IMR-90 (cell line): ENCODE measurements at regions not wholly inside any gene's neighbourhood (a gene's known extent, or its start where the extent isn't known, plus 50 kb on each side); places are given as distances from the start of the nearest gene placed in this dataset.

Experiments used
- ATAC-seq: fragments of 200-7000 bp; cut with Tn5 transposase; 2 replicates; pipeline ENCODE4 v1.9.1; 2020; ENCODE audit warnings: low read depth, mild to moderate bottlenecking, moderate library complexity
- BruUV-seq: library from RNA; stranded (reverse); fragments of 400-500 nt; replicated peaks from 2 replicates; lab custom pipeline; 2021; lab: Mats Ljungman, UMichigan
- CTCF ChIA-PET: fragments of 300-600 bp; formaldehyde crosslinking; extraction: SDS; loops from one replicate; lab custom pipeline; 2021; ENCODE audit warnings: antibody characterized with exemption; lab: Yijun Ruan, JAX
- POLR2A ChIA-PET: fragments of 300-600 bp; sonication (Branson Sonifier 250); formaldehyde crosslinking; loops from one replicate; lab custom pipeline; 2022; ENCODE audit warnings: antibody characterized with exemption; ENCODE audit not compliant: unreplicated experiment; lab: Charles Lee
- DNase-seq: peaks from one replicate; pipeline ENCODE4 v3.0.0; 2013
- H2AFZ ChIP-seq: replicated peaks from 2 replicates; pipeline ENCODE3; 2013; ENCODE audit warnings: low read length, mild to moderate bottlenecking; ENCODE audit not compliant: poor library complexity
- H2AK5ac ChIP-seq: 2 replicates; pipeline ENCODE4 v1.6.1; 2013; ENCODE audit warnings: low read depth, low read length, inconsistent platforms
- H2AK9ac ChIP-seq: replicated peaks from 2 replicates; pipeline ENCODE3; 2013; ENCODE audit warnings: mild to moderate bottlenecking, low read depth, low read length, moderate library complexity; ENCODE audit not compliant: poor library complexity
- H2BK120ac ChIP-seq: 2 replicates; pipeline ENCODE4 v1.6.1; 2013; ENCODE audit warnings: low read depth, low read length, inconsistent platforms
- H2BK15ac ChIP-seq: 3 replicates; pipeline ENCODE4 v1.6.1; 2013; ENCODE audit warnings: low read depth, low read length, inconsistent platforms
- H2BK20ac ChIP-seq: 2 replicates; pipeline ENCODE4 v1.6.1; 2013; ENCODE audit warnings: low read depth, mild to moderate bottlenecking, inconsistent platforms, low read length, moderate library complexity
- H2BK5ac ChIP-seq: 2 replicates; pipeline ENCODE4 v1.6.1; 2013; ENCODE audit warnings: mild to moderate bottlenecking, low read depth, low read length, inconsistent platforms; ENCODE audit not compliant: poor library complexity, severe bottlenecking
- H3K14ac ChIP-seq: replicated peaks from 2 replicates; pipeline ENCODE4 v1.6.1; 2013; ENCODE audit warnings: low read depth, low read length, inconsistent platforms
- H3K18ac ChIP-seq: 2 replicates; pipeline ENCODE4 v1.6.1; 2013; ENCODE audit warnings: low read depth, low read length, control low read depth
- H3K23ac ChIP-seq: 2 replicates; pipeline ENCODE4 v1.6.1; 2013; ENCODE audit warnings: low read depth, low read length, inconsistent platforms
- H3K27ac ChIP-seq: 2 replicates; pipeline ENCODE4 v1.5.1; 2013; ENCODE audit warnings: mild to moderate bottlenecking, control low read depth, low read length; ENCODE audit not compliant: insufficient read depth
- H3K27me3 ChIP-seq: 2 replicates; pipeline ENCODE4 v1.6.1; 2013; ENCODE audit warnings: low read length; ENCODE audit not compliant: control insufficient read depth, insufficient read depth
- H3K36me3 ChIP-seq: 2 replicates; pipeline ENCODE4 v1.6.1; 2013; ENCODE audit warnings: low read length, mixed read lengths; ENCODE audit not compliant: control insufficient read depth, insufficient read depth
- H3K4ac ChIP-seq: 2 replicates; pipeline ENCODE4 v1.6.1; 2013; ENCODE audit warnings: low read depth, low read length, inconsistent platforms
- H3K4me1 ChIP-seq: 2 replicates; pipeline ENCODE4 v1.6.1; 2013; ENCODE audit warnings: low read length, mixed read lengths; ENCODE audit not compliant: control insufficient read depth, insufficient read depth
- H3K4me2 ChIP-seq: 2 replicates; pipeline ENCODE4 v1.6.1; 2013; ENCODE audit warnings: low read depth, mild to moderate bottlenecking, control low read depth, low read length, moderate library complexity
- H3K4me3 ChIP-seq: 2 replicates; pipeline ENCODE4 v1.5.1; 2013; ENCODE audit warnings: low read depth, mild to moderate bottlenecking, control low read depth, low read length, moderate library complexity; ENCODE audit not compliant: insufficient read depth
- H3K56ac ChIP-seq: 2 replicates; pipeline ENCODE4 v1.6.1; 2013; ENCODE audit warnings: low read length, inconsistent platforms; ENCODE audit not compliant: insufficient read depth; ENCODE audit errors: extremely low read depth
- H3K79me1 ChIP-seq, 2 experiments: 2 replicates each; pipeline ENCODE4 v1.6.1; 2013; ENCODE audit warnings: low read length in 2 of 2, inconsistent platforms in 1 of 2, low read depth in 1 of 2
- H3K9ac ChIP-seq: 2 replicates; pipeline ENCODE4 v1.6.1; 2013; ENCODE audit warnings: low read depth, low read length, control low read depth
- H3K9me1 ChIP-seq: 2 replicates; pipeline ENCODE4 v1.6.1; 2013; ENCODE audit warnings: low read length, inconsistent platforms; ENCODE audit not compliant: insufficient read depth
- H3K9me3 ChIP-seq: 2 replicates; pipeline ENCODE4 v1.6.1; 2013; ENCODE audit warnings: low read length; ENCODE audit not compliant: control insufficient read depth, insufficient read depth
- H4K20me1 ChIP-seq: 2 replicates; pipeline ENCODE4 v1.6.1; 2013; ENCODE audit warnings: low read length, inconsistent platforms; ENCODE audit not compliant: insufficient read depth
- H4K5ac ChIP-seq: 2 replicates; pipeline ENCODE4 v1.6.1; 2013; ENCODE audit warnings: mild to moderate bottlenecking, low read depth, low read length, control low read depth
- H4K8ac ChIP-seq, 2 experiments: 2 replicates each; pipeline ENCODE4 v1.6.1; 2013; ENCODE audit warnings: low read depth in 2 of 2, low read length in 2 of 2, control low read depth in 1 of 2, inconsistent platforms in 1 of 2
- H4K91ac ChIP-seq: 2 replicates; pipeline ENCODE4 v1.6.1; 2013; ENCODE audit warnings: low read depth, low read length, inconsistent platforms; ENCODE audit not compliant: insufficient read depth
- BHLHE40 ChIP-seq: fragments of 150-350 bp; IDR thresholded peaks from 2 replicates; pipeline ENCODE4 v1.6.1; 2016; ENCODE audit warnings: mild to moderate bottlenecking, low read depth, low read length
- CEBPB ChIP-seq: IDR thresholded peaks from 2 replicates; pipeline ENCODE4 v1.6.1; 2012; ENCODE audit warnings: low read depth, low read length, improper control_type of control experiment
- CHD1 ChIP-seq: IDR thresholded peaks from 2 replicates; pipeline ENCODE4 v1.6.1; 2012; ENCODE audit warnings: low read depth, low read length, improper control_type of control experiment
- CTCF ChIP-seq: conservative IDR thresholded peaks from 2 replicates; pipeline ENCODE4 v1.5.1; 2012; ENCODE audit warnings: mild to moderate bottlenecking, low read depth, low read length, improper control_type of control experiment
- ELK1 ChIP-seq: fragments of 150-350 bp; IDR thresholded peaks from 2 replicates; pipeline ENCODE4 v1.6.1; 2016; ENCODE audit warnings: low read depth, mild to moderate bottlenecking, low read length, moderate library complexity, borderline replicate concordance
- FOS ChIP-seq: fragments of 150-350 bp; IDR thresholded peaks from 2 replicates; pipeline ENCODE4 v1.6.1; 2016; ENCODE audit warnings: low read depth, low read length
- MAFK ChIP-seq: IDR thresholded peaks from 2 replicates; pipeline ENCODE4 v1.6.1; 2012; ENCODE audit warnings: low read depth, low read length, improper control_type of control experiment
- MAZ ChIP-seq: IDR thresholded peaks from 2 replicates; pipeline ENCODE4 v1.6.1; 2012; ENCODE audit warnings: low read depth, mild to moderate bottlenecking, low read length, improper control_type of control experiment, moderate library complexity, borderline replicate concordance
- MXI1 ChIP-seq: IDR thresholded peaks from 2 replicates; pipeline ENCODE4 v1.6.1; 2012; ENCODE audit warnings: low read depth, mild to moderate bottlenecking, low read length, moderate library complexity, borderline replicate concordance
- NFE2L2 ChIP-seq: fragments of 150-350 bp; IDR thresholded peaks from 2 replicates; pipeline ENCODE4 v1.6.1; 2016; ENCODE audit warnings: low read depth, mild to moderate bottlenecking, low read length
- POLR2A ChIP-seq: IDR thresholded peaks from 2 replicates; pipeline ENCODE4 v1.6.1; 2012; ENCODE audit warnings: mild to moderate bottlenecking, low read depth, low read length
- RAD21 ChIP-seq: IDR thresholded peaks from 2 replicates; pipeline ENCODE4 v1.6.1; 2012; ENCODE audit warnings: low read length, improper control_type of control experiment
- RCOR1 ChIP-seq: IDR thresholded peaks from 2 replicates; pipeline ENCODE4 v1.6.1; 2012; ENCODE audit warnings: mild to moderate bottlenecking, low read length, improper control_type of control experiment; ENCODE audit not compliant: insufficient replicate concordance
- RFX5 ChIP-seq: IDR thresholded peaks from 2 replicates; pipeline ENCODE4 v1.8.0; 2012; ENCODE audit warnings: low read depth, mild to moderate bottlenecking, low read length, moderate library complexity
- SMC3 ChIP-seq: fragments of 150-350 bp; IDR thresholded peaks from 2 replicates; pipeline ENCODE4 v1.6.1; 2016; ENCODE audit warnings: low read depth, mild to moderate bottlenecking, antibody characterized with exemption, low read length, moderate library complexity
- USF2 ChIP-seq: fragments of 150-350 bp; IDR thresholded peaks from 2 replicates; pipeline ENCODE4 v1.6.1; 2017; ENCODE audit warnings: mild to moderate bottlenecking, antibody characterized with exemption, low read length, low read depth
- WGBS, 2 experiments: methylation state at CpG; one replicate each; pipeline versions ENCODE4 v1.1.5 to v1.1.7; 2013; ENCODE audit warnings: missing lambda C conversion rate in 2 of 2; ENCODE audit not compliant: insufficient read length in 1 of 2; ENCODE audit errors: extremely low coverage in 2 of 2; 5-methylcytosine and 5-hydroxymethylcytosine counted together
- dilution Hi-C: fragments of 300-500 bp; cut with HindIII; formaldehyde crosslinking; loops from one replicate; pipeline ENCODE4 v1.14.3; 2018; ENCODE audit warnings: low sequenced_read_pairs; ENCODE audit not compliant: unreplicated experiment
- in situ Hi-C: fragments of 300-500 bp; cut with MboI; formaldehyde crosslinking; loops from 3 replicates; pipeline ENCODE4 v1.14.3; 2019; ENCODE audit warnings: low sequenced_read_pairs, inconsistent platforms, mixed read lengths
- intact Hi-C: fragments of 100-400 bp; cut with micrococcal nuclease; formaldehyde crosslinking; loops from 2 replicates; pipeline ENCODE4 v1.10.0; 2022

- H2BK20ac ChIP-seq, result no peak overlapping the region
- H3K4me1 ChIP-seq, result no peaks in the 10 kb centered on the region
- dilution Hi-C loops (no loop called here), in situ Hi-C loops (no loop called here), intact Hi-C loops (no loop called here)
- H3K36me3 ChIP-seq, result no peaks in the 10 kb centered on the region
- H2BK120ac ChIP-seq, result no peak overlapping the region
- no peaks in the 10 kb centered on the region for H3K79me1 ChIP-seq
- no peak overlapping the region for H2BK15ac ChIP-seq
- no peak overlapping the region for H3K27ac ChIP-seq
- H3K4me2 ChIP-seq, result no peak overlapping the region
- H3K14ac ChIP-seq, result no peak overlapping the region
- no CpG with 5 or more reads among the region's 2 CpGs for WGBS, 2 experiments
- no peaks in the 10 kb centered on the region for H3K9me3 ChIP-seq
- H4K91ac ChIP-seq, result no peak overlapping the region
- no peak overlapping the region for H4K5ac ChIP-seq
- DNase-seq (no peak), ATAC-seq (no peak)
- H3K56ac ChIP-seq, result no peak overlapping the region
- H3K27me3 ChIP-seq, result peaks cover 2% of the 10 kb centered on the region; the same call in 1 of the 2 replicates
- H3K18ac ChIP-seq, result no peak overlapping the region
- H3K9ac ChIP-seq, result no peak overlapping the region
- TF ChIP-seq USF2 (no peak), MAFK (no peak), MXI1 (no peak), BHLHE40 (no peak), ELK1 (no peak), CTCF (no peak), NFE2L2 (no peak), RAD21 (no peak), FOS (no peak), POLR2A (no peak), RFX5 (no peak), RCOR1 (no peak), CEBPB (no peak), SMC3 (no peak), CHD1 (no peak), MAZ (no peak)
- no peak overlapping the region for H3K23ac ChIP-seq
- no peak overlapping the region for H3K4ac ChIP-seq
- H2BK5ac ChIP-seq, result no peak overlapping the region
- ChIA-PET POLR2A (no interaction called here), CTCF (interaction anchor here (0.6 to 0.7 kb wide), 2 partner anchors 1294 to 1979 kb away, joined by 3 to 4 read pairs; no protein-coding TSS in a partner anchor)
- H3K9me1 ChIP-seq, result no peaks in the 10 kb centered on the region
- H2AK5ac ChIP-seq, result no peak overlapping the region
- no peak overlapping the region for H4K8ac ChIP-seq
- no peak overlapping the region for H2AK9ac ChIP-seq
- H4K20me1 ChIP-seq, result no peaks in the 10 kb centered on the region
- H3K4me3 ChIP-seq, result no peak overlapping the region
- no TSS peak for BruUV-seq
- H2AFZ ChIP-seq, result no peak overlapping the region
Measured at GRCh38 chr5:125976421-125977000, 446.7 kb upstream of the GRAMD2B start.
